ENCODE measurements at regions not wholly inside any gene's neighbourhood (a gene's known extent, or its start where the extent isn't known, plus 50 kb on each side); places are given as distances from the start of the nearest gene placed in this dataset.

DNA sequence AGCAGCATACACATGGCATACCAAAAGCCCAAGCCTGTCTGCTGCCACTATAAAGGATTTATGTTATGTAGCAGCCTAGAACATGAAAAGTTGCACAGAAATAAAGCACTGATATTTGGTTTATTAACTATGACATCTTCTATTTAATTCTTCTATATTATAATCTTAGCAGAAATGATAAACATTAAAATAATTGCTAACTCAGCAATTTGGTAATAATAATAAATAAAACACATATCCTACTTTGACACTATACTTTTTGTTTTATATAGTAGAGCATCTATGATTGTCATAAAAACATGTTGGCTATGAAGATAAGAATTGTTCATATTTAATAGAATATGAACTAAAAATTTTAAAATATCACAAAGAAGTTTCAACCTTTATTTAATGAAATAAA is 1733.3 kb upstream of the IGFBP7 start:
- TF ChIP-seq, protein P1, sequence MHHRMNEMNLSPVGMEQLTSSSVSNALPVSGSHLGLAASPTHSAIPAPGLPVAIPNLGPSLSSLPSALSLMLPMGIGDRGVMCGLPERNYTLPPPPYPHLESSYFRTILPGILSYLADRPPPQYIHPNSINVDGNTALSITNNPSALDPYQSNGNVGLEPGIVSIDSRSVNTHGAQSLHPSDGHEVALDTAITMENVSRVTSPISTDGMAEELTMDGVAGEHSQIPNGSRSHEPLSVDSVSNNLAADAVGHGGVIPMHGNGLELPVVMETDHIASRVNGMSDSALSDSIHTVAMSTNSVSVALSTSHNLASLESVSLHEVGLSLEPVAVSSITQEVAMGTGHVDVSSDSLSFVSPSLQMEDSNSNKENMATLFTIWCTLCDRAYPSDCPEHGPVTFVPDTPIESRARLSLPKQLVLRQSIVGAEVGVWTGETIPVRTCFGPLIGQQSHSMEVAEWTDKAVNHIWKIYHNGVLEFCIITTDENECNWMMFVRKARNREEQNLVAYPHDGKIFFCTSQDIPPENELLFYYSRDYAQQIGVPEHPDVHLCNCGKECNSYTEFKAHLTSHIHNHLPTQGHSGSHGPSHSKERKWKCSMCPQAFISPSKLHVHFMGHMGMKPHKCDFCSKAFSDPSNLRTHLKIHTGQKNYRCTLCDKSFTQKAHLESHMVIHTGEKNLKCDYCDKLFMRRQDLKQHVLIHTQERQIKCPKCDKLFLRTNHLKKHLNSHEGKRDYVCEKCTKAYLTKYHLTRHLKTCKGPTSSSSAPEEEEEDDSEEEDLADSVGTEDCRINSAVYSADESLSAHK (tag by site-specific recombination; IDR thresholded peaks at IDR 0.05) = no peak
- no peak for TF ChIP-seq ZNF521 (tag by site-specific recombination; IDR thresholded peaks at IDR 0.05)
- TF ChIP-seq, protein P2, sequence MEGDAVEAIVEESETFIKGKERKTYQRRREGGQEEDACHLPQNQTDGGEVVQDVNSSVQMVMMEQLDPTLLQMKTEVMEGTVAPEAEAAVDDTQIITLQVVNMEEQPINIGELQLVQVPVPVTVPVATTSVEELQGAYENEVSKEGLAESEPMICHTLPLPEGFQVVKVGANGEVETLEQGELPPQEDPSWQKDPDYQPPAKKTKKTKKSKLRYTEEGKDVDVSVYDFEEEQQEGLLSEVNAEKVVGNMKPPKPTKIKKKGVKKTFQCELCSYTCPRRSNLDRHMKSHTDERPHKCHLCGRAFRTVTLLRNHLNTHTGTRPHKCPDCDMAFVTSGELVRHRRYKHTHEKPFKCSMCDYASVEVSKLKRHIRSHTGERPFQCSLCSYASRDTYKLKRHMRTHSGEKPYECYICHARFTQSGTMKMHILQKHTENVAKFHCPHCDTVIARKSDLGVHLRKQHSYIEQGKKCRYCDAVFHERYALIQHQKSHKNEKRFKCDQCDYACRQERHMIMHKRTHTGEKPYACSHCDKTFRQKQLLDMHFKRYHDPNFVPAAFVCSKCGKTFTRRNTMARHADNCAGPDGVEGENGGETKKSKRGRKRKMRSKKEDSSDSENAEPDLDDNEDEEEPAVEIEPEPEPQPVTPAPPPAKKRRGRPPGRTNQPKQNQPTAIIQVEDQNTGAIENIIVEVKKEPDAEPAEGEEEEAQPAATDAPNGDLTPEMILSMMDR (tag by site-specific recombination; IDR thresholded peaks at IDR 0.05) = no peak
